NCI-H526 (cell line): ENCODE measurements at regions not wholly inside any gene's neighbourhood (a gene's known extent, or its start where the extent isn't known, plus 50 kb on each side); places are given as distances from the start of the nearest gene placed in this dataset.

Source experiments
- DNase-seq, 2 experiments: peaks; one replicate each; lab custom pipeline; 2025; lab: John Stamatoyannopoulos, UW

- no peak for DNase-seq
These were observed 1131.5 kb downstream of the SI start for GRCh38 chr3:163946785-163947184.

- no peak for DNase-seq
These were observed 1134.6 kb downstream of the SI start for GRCh38 chr3:163943664-163944063.

GRCh38 chr3:163939926-163940325, 1138.4 kb downstream of the SI start:
- no peak for DNase-seq

DNA sequence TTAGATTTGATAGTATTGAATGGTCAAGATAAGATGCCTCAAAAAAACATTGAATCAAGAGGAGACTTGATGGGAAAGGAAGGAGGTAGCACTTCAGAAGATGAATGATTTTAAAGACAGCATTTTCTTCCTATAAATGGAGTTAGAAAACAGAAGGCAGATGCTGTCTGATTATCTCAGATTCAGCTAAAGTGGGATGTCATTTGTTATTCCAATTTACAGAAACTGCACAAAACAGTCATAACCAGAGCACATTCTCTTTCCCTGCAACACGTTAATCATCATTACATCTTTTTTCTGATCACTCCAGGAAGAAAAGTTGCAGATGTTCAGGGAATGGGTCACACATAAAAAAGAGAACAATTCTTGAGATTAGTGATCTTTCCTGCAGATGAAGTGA, 1141.8 kb downstream of the SI start:
- no peak for DNase-seq

DNA sequence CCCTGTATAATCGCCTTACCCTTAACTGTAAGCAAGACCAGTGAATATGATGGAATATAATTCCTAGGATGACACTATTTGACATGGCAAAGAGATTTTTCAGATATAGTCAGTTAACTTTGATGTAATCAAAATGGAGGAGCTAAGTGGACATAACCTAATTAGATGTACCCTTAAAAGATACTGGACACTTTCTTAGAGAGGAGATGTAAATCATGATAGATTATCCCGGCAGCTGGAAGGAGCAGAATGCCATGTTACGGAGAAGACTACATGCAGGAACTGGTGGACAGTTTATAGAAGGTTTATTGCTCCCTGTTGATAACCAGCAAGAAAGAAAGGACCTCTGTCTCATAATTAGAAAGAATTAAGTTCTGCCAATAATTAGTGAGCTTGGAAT, 1142.9 kb downstream of the SI start:
- DNase-seq, result no peak

GRCh38 chr3:163929069-163929652, 1149.1 kb downstream of the SI start:
- DNase-seq, result no peak

DNA sequence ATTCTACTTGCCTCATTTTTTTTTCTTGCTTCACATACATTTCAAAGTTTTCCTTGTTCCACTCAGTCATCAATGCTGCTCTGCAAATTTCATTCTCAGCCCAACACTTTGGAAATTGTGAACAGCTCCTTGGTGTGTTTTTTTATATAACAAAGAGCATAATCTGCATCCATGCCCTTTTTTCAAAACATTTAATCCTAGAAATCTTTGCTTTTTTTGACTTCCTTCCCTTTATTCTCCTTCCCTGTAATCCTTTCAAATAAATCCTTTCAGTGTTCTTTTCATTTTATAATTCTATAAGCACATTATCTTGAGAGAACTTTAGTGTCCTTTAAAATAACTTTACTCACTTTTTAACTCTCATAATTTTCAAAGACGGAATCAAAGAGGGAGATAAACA, 1150.8 kb downstream of the SI start:
- no peak for DNase-seq

DNA sequence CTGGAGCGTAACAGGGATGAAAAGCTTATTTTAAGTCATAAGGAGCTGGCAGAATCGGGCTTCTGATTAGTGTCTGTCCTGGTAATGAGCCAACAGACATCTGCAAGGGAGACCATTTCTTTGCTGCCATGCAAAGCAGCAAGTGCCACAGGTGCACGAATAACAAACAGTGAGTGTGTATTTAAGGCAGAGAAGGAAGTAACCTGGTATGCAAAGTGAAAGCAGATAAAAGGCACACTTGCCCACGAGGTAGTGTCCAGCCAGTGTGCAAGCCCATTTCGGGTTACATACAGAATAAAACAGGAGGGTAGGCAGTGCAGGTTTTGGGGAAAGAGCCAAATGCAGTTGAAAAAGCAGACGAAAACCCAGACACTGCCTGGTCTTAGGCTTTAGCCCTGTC, 1153.7 kb downstream of the SI start:
- DNase-seq, result peak; percentile 93 to 96

DNA sequence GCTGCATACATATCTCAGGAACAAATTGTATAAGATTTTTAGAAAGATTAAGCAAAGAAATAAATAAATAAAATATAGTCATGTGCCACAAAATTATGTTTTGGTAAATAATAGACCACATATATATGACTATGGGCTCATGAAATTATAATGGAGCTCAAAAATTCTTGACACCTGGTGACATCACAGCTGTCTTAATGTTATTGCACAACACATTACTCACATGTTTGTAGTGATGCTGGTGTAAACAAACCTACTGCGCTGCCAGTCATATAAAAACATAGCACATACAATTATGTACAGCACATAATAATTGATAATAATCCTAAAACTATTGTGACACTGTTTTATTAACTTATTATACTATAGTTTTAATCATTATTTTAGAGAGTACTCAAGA, 1159.1 kb downstream of the SI start:
- DNase-seq, result no peak

DNA sequence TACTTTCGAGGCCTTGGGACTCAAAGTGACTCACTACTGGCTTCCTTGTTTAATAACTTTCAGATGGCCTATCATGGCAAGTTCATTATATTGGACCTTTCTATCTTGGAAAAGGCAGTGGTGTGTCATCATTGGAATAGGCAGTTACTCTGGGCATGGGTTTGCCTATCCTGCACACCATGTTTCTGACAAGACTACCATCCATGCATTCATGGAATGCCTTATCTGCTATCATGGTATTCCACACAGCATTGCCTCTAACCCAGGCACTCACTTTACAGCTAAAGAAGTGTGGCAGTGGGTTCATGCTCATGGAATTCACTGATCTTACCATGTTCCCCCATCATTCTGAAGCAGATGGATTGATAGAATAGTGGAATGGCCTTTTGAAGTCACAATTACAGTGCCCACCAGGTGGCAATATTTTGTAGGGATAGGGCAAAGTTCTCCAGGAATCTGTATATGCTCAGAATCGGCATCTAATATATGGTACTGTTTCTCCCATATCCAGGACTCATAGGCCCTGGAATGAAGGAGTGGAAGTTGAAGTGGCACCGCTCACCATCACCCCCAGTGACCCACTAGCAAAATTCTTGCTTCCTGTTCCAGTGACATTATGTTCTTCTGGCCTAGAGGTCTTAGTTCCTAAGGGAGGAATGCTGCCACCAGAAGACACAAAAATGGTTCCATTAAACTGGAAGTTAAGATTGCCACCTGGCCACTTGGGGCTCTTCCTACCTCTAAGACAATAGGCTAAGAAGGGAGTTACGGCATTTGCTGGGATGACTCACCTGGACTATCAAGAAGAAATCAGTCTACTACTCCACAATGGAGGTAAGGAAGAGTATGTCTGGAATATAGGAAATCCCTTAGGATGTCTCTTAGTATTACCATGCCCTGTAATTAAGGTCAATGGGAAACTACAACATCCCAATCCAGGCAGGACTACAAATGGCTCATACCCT, 1161.4 kb downstream of the SI start:
- DNase-seq, result peak; percentile 7 to 55

GRCh38 chr3:163915280-163915679, 1163.0 kb downstream of the SI start:
- DNase-seq, result no peak

DNA sequence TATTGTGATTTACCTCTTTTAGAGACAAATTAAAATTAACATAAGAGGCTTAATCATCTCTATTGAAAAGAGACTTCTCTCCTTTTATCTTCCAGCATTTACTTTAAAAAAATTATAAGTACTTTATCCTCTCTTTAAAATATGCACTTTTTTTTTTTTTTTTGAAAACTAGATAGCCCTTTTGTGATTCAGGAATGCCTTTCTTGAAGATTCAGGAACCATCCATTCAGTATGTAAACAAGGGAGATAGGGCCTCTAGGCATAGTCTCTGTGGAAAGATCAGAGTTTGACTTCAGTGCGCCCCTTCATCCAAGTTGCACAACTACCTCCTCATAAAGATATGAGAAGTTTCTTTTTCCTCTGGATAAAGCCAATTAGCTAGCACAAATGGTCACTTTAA, 1163.7 kb downstream of the SI start:
- no peak for DNase-seq

- DNase-seq, result no peak
These were observed 1186.5 kb downstream of the SI start for GRCh38 chr3:163891771-163892170.

DNA sequence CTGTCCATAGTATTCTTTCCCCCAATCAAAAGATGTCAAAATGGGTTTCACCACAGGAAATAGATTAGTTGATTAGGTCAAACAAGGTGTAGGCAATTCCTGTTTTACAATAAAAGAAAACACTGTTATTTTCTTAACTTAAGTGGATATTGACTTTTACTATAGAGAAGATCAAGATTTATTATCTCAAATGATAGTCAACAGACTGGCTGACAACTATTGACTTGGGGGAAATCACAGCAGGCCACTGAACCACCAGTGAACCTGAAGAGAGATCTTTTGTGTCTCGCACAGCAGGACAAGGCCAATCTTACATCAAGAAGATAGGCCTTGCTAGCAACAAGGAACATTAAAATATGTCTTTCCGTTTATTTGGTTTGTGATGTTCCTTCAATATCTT, 1187.6 kb downstream of the SI start:
- DNase-seq, result no peak

- DNase-seq, result no peak
These were observed 1199.1 kb downstream of the SI start for GRCh38 chr3:163879172-163879571.

DNA sequence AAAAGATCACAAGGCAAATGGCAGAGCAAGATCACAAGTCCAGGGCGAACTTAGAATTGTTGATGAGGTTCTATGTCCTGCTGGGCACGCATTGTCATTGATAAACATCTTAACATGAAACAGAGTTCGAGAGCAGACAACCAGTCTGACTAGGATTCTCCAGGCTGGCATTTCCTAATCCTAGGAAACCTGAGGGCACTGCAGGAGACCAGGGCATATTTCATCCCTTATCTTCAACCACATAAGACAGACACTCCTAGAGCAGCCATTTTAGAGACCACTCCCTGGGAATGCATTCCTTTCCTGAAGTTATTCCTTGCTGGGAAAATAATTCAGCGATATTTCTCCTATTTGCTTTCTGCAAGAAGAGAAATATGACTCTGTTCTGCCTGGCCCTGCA, 1199.9 kb downstream of the SI start:
- peak in 1 of 2 experiments; percentile 9 for DNase-seq

DNA sequence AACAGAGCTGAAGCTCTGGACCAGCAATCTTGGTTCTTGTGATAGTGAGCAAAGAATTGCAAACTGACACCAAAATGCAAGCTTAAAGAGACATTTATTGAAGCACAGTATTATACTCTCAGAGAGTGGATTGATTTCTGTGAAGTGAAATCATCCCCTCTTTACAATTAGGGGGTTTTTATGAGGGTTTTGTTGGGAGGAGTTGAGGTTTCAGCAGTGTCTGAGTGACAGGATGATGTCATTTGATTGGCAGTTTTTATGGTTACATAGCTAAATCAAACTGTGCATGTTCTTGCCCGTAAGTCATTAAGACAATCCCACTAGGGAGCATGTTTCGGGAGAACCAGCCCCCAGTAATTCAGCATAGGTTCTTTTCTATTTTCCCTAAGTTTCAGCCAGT, 1200.5 kb downstream of the SI start:
- no peak for DNase-seq

GRCh38 chr3:163863146-163863545, 1215.2 kb downstream of the SI start:
- no peak for DNase-seq

- DNase-seq, result no peak
These were observed 1226.1 kb downstream of the SI start for GRCh38 chr3:163852233-163852632.

- no peak for DNase-seq
These were observed 1239.5 kb downstream of the SI start for GRCh38 chr3:163838769-163839168.

- no peak for DNase-seq
These were observed 1245.7 kb downstream of the SI start for GRCh38 chr3:163832547-163832946.

GRCh38 chr3:163821841-163822240, 1256.5 kb downstream of the SI start:
- no peak for DNase-seq

- DNase-seq, result no peak
These were observed 1261.3 kb downstream of the SI start for GRCh38 chr3:163817015-163817414.

DNA sequence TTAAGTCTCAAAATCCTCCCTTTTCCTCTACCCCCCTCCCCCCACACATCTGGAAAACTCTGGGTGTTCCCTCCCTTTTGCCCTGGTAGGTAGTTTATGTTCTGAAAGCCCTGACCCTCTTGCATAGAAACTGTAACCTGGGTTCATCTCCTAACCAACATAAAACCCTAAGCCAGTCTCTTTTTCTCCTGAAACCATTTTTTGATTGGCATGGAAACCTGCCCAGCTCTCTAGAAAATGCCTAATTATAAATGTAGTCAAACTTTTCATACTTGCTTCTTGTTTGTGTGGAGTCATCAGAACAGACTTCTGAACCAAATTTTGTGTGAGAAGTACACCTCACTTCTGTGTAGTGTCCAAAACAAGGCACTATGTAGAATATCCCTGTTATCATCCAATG, 1264.4 kb downstream of the SI start:
- DNase-seq, result no peak
